HG03575 (cell line): ENCODE measurements at regions not wholly inside any gene's neighbourhood (a gene's known extent, or its start where the extent isn't known, plus 50 kb on each side); places are given as distances from the start of the nearest gene placed in this dataset.

Experiments used
- ATAC-seq: cut with Tn5 transposase; IDR thresholded peaks from one replicate; pipeline ENCODE4 v1.9.1; 2021; ENCODE audit not compliant: unreplicated experiment, insufficient number of reproducible peaks, low FRiP score; ENCODE audit errors: extremely low read depth

- ATAC-seq: no peak
Measured at GRCh38 chr5:165057145-165057544, 1551.7 kb downstream of the MAT2B start.

DNA sequence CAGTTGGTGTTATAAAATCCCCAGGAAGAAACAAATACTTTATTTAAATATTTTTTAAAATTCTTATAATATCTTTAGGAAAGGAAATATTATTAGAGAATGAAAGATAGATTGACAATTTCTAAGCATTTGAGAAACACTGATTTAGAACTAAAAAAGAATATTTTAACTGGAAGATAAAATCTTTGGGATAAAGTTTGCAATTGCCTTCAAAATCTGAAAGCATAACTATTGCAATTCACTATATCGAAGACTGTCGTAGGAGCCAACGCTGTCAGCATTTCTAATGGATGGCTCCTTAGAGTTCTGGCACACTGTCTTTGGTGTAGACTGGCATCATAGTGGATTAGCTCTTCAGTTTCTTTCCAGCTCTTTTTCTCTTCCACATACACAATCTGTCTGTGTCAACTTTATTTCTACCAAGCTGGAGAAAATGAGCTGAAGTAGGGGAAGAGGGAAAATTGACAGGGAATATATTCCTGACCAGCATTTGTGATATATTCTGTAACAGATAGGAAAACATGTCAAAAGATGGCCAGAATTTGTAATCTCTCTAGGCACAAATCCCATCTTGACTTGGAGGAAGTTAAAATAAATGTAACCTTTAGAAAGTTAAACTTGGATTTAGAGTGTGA, 1561.4 kb downstream of the MAT2B start:
- ATAC-seq: no peak

DNA sequence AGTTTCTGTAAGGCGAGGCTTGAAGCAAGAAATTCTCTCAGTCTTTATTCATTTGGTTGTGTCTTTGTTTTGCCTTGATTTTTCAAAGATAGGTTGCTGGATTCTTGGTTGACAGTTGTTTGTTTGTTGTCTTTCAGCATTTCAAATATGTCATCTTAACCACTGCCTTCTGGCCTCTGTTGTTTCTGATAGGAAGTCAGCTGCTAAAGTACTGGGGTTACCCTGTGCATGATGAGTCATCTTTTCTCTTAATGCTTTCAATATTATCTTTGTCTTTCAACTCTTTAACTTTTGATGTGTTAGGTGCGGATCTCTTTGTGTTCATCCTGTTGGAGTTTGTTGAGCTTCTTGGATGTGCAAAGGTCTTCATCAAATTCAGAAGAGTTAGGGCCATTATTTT, 1571.3 kb downstream of the MAT2B start:
- no peak for ATAC-seq

GRCh38 chr5:165079389-165079788, 1574.0 kb downstream of the MAT2B start:
- ATAC-seq: no peak

DNA sequence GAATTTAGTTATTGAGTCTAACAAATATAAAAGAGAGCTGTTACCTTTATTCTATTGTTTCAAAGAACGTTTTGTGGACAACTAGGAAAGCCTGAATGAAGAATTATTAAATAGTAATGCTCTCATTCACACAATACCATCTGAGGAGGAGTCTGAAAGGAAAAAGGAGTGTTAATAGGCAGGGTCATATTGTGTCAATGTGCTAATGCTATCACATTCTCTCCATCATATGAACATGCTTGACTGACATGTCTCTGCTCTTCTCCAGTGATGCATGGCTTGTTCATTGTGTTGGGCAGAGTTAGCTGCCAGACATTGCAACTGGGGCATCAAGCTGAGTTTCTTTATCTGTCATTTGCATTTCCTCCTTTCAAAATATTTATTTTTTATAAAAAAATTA, 1578.0 kb downstream of the MAT2B start:
- ATAC-seq: no peak

- ATAC-seq: no peak
Measured at GRCh38 chr5:165086465-165086864, 1581.0 kb downstream of the MAT2B start.

DNA sequence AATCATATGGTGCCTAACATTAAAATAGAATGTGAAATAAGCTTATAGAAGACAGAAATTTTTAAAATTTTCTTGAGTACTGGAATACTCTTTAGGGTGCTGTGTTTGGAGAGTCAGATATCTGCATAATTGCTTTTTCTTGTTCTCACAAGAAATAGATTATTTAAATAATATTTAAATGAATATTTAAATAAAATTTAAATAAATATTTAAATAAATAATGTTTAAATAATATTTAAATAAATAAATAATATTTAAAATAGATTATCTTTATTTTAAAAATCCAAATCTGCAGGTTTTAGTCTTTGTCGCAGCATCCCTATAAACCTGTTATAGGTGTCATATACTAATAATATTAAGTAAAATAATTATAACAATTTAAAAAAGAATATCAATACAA, 1589.4 kb downstream of the MAT2B start:
- no peak for ATAC-seq

DNA sequence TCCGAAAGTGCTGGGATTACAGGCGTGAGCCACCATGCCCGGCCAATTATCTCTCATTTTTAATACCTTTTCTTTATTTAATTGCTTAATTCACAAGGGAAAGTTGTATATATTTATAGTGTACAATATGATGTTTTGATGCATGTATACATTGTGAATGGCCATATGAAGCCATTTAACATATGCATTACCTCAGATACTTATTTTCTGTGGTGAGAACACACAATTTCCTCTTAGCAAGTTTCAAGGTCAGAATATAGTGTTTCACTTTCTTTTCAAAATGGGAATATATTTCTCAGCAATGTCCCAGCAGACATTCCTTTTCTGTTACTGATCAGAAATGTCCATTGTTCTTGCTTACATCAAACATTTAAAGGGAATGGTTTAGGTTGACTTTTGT, 1596.3 kb downstream of the MAT2B start:
- no peak for ATAC-seq

GRCh38 chr5:165104611-165105010, 1599.2 kb downstream of the MAT2B start:
- ATAC-seq: no peak

DNA sequence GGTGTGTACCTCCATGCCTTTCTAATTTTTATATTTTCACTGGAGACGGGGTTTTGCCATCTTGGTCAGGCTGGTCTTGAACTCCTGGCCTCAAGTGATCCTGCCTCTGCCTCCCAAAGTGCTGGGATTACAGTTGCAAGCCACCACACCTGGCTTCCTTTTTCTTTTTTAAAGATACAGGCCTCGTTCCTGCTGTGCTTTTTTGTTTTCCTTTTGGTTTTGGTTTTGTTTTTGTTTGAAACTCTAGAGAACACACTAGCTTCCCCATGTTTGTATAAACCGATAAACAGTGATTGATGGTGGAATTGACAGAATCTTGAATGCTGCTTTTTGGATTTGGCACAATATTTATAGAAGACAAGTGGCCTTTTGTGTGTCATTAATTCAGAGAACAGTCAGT, 1603.4 kb downstream of the MAT2B start:
- no peak for ATAC-seq

- no peak for ATAC-seq
Measured at GRCh38 chr5:165119175-165119574, 1613.8 kb downstream of the MAT2B start.

- ATAC-seq: no peak
Measured at GRCh38 chr5:165126598-165126997, 1621.2 kb downstream of the MAT2B start.

GRCh38 chr5:165127941-165128340, 1622.5 kb downstream of the MAT2B start:
- ATAC-seq: no peak

GRCh38 chr5:165130656-165131055, 1625.2 kb downstream of the MAT2B start:
- ATAC-seq: no peak

DNA sequence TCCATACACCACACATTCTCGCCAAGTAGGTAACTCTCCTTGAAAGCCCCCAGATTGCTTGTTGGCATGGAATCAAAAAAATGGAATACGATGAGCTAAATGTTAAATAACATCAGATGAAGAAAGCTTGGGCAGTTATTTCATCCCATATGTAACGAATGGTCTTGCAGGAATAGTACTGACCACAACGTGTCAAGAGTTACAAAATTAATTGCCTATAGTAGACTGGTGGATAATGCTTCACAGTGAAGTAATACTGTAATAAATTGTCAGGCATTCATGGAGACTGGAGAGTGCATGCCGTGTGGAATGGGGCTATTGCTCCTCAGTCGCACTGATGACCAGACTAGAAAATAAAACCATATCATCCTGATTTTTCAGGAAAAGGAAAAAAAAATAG, 1628.7 kb downstream of the MAT2B start:
- ATAC-seq: no peak

DNA sequence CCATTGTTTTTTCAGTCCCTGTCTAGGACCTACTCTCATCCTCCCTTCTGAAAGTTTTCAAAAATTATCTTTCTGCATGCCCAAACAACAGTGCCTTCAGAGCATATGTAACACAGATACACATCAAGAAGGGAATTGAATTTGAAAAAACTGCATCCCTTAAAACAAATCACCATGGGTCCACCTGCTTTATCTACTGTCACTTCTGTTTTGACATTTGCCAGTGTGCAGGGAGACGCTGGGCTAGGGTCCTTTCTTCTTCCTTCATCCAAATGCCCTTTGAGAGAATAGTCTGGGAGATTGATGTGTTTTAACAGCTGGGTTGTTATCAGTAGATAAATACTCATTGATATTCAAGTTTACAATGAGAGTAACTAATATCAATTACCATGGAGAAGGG, 1630.1 kb downstream of the MAT2B start:
- ATAC-seq: no peak

- ATAC-seq: no peak
Measured at GRCh38 chr5:165137701-165138100, 1632.3 kb downstream of the MAT2B start.

GRCh38 chr5:165138236-165138635, 1632.8 kb downstream of the MAT2B start:
- ATAC-seq: no peak

GRCh38 chr5:165139262-165139661, 1633.8 kb downstream of the MAT2B start:
- ATAC-seq: no peak

DNA sequence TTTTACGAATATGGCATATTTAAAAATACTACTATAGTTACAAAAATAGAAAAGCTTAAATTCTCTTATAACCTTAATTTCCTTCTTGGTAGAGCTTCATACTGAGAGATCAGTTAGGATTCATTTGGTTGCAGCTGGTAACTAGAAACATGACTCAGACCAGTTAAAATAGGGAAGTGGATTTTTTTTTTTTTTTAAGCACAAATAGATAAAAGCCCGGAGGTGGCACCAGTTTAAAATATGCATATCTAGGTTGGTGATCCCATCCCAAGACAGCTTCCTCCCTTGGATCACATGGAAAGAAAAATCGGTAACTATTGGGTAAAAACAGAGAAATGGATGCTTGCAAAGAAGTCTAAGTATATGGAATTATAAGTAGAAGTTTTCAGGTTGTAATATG, 1634.3 kb downstream of the MAT2B start:
- no peak for ATAC-seq

GRCh38 chr5:165143741-165144140, 1638.3 kb downstream of the MAT2B start:
- ATAC-seq: no peak
